GM18868 (cell line): ENCODE measurements at regions not wholly inside any gene's neighbourhood (a gene's known extent, or its start where the extent isn't known, plus 50 kb on each side); places are given as distances from the start of the nearest gene placed in this dataset.
"Not testable (repeated sequence)": the region's sequence is repeated elsewhere in the genome, so short reads cannot be mapped to it uniquely, and the experiment has no call there.

Experiments used
- ATAC-seq: cut with Tn5 transposase; IDR thresholded peaks from one replicate; pipeline ENCODE4 v1.9.1; 2021; ENCODE audit warnings: mild to moderate bottlenecking, moderate library complexity; ENCODE audit not compliant: unreplicated experiment

GRCh38 chr11:87493516-87493915 lies 455.8 kb downstream of the TMEM135 start:
- ATAC-seq: no peak

- no peak for ATAC-seq
Measured at GRCh38 chr11:87491381-87491780, 453.6 kb downstream of the TMEM135 start.

DNA sequence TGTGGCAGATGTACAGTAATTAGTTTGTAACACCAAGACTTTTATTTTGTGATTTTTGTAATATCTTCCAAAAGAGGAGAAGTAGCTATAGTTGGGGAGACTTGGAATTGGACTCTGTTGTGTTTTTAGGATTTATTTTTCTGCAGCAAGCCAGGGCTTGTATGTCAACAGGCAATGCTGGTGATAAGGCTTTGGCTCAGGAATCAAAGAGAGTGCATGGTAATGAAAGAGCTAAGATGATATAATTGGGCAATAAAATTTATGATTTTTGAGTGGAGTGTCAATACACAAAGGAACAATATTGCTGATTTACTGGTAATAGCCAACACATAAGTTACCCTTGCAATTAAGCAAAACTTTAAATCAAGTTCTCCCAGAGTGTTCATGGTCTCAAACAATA lies 452.9 kb downstream of the TMEM135 start:
- no peak for ATAC-seq

DNA sequence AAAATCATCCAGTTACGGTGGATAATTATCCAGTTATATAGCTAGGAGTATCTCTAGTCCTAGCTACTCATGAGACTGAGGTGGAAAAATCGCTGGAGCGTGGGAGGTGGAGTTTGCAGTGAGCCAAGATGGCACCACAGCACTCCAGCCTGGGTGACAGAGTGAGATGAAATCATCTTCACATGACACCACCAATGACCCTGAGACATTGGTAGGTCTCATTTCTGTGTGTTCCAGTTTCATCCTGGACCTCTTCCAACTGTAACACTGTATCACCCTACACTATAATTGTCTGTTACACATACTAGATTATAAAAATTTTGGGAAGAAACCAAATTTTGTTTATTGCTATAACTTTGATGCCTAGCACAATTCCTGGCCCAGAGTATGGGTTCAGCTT lies 446.8 kb downstream of the TMEM135 start:
- no peak for ATAC-seq

- no peak for ATAC-seq
Measured at GRCh38 chr11:87477321-87477720, 439.6 kb downstream of the TMEM135 start.

DNA sequence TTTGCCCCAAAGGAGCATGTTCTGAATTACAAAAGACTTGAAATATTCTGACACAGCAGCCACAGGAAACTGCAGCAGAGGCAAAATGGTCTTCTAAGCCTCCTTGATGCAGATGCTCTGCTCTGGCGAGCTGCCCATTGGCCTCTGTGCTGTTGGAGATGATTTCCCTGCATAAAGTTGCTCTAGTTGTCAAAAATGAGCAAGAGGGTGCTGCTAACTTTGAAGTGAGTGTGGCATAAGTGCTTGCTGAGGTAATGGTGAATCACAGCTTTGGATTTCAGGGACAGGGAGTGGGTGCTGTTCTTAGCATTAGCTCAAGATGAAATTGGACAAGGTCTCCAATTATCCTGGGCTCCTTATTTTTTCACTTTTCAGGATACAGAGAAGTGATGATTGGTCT lies 435.4 kb downstream of the TMEM135 start:
- ATAC-seq: no peak

GRCh38 chr11:87466223-87466622 lies 428.5 kb downstream of the TMEM135 start:
- ATAC-seq: no peak

GRCh38 chr11:87465716-87466115 lies 428.0 kb downstream of the TMEM135 start:
- no peak for ATAC-seq

DNA sequence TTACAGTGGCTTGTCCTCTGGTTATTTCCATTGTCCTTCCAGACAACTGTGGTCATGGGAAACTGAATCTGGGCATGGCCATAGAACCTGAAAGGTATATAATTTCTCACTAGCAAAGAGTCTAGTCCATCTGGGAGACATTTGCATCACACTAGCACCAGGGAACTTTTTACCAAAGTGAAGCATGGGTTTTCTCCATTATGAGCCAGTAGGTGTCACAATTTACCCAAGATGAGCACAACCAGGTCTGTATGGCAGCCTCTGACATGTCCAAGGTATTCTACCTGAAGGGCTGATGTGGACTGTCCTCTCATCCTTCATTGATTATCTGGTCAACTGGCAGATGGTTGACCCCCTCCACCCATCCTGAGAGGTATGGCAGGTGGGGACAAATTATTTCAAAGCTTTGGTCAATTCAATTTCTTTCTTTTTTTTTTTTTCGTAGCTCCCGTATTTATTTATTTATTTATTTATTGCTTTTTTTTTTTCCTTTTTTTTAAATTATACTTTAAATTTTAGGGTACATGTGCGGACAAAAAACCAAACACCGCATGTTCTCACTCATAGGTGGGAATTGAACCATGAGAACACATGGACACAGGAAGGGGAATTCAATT lies 425.9 kb downstream of the TMEM135 start:
- ATAC-seq: peak; percentile 71

DNA sequence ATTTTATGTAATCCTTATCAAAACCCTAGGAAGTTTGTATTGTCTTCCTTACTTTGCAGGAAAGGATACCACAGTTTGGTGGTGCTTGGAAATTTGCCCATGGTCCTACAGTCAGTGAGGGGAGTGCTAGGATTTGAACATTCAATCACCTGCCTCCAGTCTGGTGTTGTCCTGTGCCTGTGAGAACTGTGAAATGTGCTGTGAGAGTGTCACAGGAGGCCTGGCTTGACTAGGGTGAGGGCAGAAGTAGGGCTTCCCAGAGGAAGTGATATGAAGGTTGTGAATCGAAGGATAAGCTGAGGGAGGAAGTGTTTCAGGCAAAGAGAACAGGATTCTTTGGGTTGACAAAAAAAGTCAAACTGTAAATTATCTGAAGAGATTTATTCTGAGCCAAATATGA lies 424.4 kb downstream of the TMEM135 start:
- no peak for ATAC-seq

DNA sequence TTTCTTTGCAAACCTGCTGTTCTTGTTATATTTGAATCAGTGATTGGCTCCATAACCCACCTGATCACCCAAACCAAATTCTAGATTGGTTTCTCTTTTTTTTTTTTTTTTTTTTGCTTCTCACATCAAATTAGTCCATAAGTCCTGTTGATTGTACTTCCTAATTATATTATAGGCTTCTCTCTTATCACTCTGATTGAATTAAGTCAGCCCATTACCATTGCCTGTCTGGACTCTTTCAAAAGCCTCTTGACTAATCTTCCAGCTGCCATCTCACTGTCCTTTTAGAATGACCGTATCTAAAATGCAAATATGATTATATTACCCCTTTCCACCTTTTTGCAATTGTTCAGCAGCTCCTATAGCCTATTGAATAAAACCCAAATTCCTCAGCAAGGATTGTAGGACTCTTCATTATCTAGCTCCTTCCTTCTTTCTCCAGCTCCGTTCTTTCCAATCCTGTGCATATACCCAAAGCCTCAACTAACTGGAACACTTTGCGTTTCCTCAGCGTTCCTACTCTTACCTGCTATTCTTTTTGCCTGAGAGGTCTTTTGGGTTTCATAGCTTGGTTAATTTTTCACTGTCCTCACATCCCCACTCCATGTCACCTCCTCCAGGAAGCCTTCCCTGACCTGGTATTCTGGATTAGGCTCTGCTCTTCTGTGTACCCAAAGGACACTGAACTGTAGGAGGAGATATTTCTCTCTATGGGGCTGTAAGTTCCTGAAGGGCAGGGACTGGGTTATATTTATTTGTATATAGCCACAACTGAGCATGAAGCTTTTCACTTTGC lies 423.3 kb downstream of the TMEM135 start:
- ATAC-seq: no peak

DNA sequence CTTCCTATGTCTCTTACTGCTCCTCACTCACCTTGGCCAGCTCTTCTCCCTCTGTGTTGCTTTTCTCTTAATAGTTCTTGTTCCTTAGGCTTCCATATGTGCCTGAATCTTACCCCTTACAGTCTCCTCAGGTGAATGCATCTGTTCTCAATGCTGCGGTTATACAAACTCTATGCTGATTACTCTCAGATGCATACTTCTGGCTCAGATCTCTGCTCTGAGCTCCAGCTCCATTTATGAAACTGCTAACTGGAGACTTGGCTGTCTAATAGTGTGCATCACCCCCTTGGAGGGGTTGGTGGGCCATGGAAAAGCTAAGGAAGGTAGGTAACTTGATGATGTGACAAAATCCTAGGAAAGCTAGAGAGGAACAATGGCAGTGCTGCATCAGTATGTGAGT lies 422.5 kb downstream of the TMEM135 start:
- no peak for ATAC-seq

- ATAC-seq: peak; percentile 30
Measured at GRCh38 chr11:87459351-87459750, 421.6 kb downstream of the TMEM135 start.

DNA sequence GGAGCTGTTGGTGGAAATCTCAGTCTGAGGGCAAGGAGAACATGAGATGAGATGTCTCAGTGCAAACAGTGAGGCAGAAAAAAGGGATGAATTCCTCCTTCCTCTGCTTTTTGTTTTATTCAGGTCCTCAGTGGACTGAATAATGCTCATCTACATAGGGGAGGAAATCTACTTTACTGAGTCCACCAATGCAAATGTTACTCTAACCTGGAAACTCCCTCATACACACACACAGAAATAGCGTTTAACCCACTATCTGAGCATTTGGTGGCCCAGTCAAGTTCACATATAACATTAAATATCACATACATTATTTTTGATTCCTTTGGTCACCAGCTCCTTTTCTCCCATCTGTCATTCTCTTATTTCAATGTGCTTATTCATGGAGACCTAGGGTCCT lies 418.8 kb downstream of the TMEM135 start:
- ATAC-seq: peak; percentile 46

DNA sequence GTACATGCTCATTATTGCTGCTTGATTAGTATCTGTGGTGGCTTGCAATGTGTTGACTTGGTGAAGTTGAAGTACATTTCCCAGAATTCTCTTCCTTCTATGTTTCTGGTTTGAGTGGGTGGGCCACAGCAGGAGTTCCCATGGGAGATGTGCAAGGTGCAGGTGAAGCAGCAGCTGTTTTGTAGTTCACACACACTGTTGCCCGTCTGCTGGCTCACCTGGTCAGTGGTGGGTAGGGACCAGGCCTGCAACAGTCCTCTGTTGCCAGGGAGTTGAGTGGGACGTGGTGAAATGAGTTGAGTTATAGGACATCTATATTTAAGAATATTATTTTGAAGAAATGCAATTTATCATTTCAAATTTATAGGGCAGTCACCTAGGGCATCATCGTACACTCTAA lies 417.4 kb downstream of the TMEM135 start:
- ATAC-seq: no peak

- peak; percentile 83 for ATAC-seq
Measured at GRCh38 chr11:87454241-87454640, 416.5 kb downstream of the TMEM135 start.

GRCh38 chr11:87453531-87454089 lies 415.9 kb downstream of the TMEM135 start:
- ATAC-seq: peak; percentile 5

DNA sequence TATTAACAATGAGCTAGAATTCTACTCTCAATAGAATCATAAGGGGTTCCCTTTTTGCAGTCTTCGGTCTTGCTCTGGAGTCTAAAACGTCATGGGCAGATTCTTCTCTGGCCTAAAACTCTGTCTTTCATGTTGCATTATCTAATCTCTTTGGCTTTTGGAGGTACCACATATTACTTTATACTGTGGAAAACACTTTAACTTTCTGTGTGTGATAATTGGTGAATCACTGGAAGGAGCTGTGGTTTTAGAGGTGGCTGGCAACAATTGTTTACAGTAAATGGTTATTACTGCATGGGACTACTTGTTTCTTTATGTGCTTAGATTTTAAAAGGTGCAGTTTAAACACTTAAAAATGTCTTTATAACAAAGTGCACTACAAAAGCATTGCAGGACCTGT lies 414.3 kb downstream of the TMEM135 start:
- ATAC-seq: not testable (repeated sequence)

DNA sequence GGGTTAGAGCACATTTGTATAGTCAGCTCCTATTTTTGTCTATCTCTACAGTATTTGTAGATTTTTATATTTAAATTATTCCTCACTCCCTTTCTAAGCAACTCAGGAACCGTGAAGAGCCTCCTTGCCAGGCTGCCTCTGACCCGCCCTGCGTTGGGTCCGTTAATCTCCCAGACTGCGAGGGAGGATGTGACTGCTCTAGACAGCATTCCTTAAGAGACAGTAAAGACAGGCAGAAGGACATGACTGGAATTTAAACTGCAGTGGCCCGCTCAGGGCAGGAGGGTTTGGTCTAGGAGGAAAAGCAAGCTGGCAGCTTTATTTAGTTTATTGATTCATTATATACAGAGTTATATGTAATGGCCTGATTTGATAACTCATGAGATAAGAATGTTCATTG lies 413.7 kb downstream of the TMEM135 start:
- ATAC-seq: no peak

DNA sequence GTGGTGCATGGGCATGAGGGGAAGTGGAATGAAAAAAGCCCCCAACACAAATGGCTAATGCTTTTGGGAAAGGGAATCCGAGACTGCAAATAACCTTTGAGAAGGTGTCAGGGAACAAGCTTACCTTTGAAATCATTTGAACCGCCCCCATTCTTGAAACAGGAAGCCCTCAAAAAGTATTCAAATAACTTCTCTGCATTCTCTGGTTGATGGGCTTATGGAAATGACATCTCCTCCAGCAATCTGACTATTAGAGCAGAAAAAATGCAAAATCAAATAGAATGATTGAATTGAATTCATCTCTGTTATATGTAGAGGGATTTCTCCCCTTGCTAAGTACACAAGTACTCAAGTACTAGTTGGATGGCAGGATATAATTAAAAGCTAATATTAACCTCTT lies 409.9 kb downstream of the TMEM135 start:
- no peak for ATAC-seq

- ATAC-seq: no peak
Measured at GRCh38 chr11:87444993-87445392, 407.3 kb downstream of the TMEM135 start.

GRCh38 chr11:87443707-87444106 lies 406.0 kb downstream of the TMEM135 start:
- no peak for ATAC-seq
